NCI-H345 treated with DMSO at 0.1 percent for 48 hours (cell line): ENCODE measurements at regions not wholly inside any gene's neighbourhood (a gene's known extent, or its start where the extent isn't known, plus 50 kb on each side); places are given as distances from the start of the nearest gene placed in this dataset.
"Not testable (repeated sequence)": the region's sequence is repeated elsewhere in the genome, so short reads cannot be mapped to it uniquely, and the experiment has no call there.

Experiments used
- DNase-seq: peaks from one replicate; lab custom pipeline; 2025; ENCODE audit not compliant: unreplicated experiment; lab: John Stamatoyannopoulos, UW

GRCh38 chr11:29485641-29486040 is 531.2 kb downstream of the KCNA4 start:
- no peak for DNase-seq

- DNase-seq = no peak
Measured at GRCh38 chr11:29484548-29484947, 532.3 kb downstream of the KCNA4 start.

GRCh38 chr11:29483831-29484230 is 533.0 kb downstream of the KCNA4 start:
- no peak for DNase-seq

DNA sequence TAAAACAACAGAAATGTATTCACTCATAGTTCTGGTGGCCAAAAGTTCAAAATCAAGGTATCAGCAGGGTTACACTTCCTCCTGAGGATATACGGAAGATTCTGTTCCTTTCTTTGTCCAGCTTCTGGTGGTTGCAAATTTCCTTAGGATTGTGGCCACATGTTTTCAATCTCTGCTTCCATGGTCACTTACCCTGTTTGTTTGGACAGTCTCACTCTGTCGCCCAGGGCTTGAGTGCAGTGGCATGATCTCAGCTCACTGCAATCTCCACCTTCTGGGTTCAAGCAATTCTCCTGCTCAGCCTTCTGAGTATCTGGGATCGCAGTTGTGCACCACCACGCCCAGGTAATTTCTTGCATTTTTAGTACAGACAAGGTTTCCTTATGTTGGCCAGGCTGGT is 534.3 kb downstream of the KCNA4 start:
- DNase-seq = no peak

GRCh38 chr11:29481738-29482137 is 535.1 kb downstream of the KCNA4 start:
- no peak for DNase-seq

DNA sequence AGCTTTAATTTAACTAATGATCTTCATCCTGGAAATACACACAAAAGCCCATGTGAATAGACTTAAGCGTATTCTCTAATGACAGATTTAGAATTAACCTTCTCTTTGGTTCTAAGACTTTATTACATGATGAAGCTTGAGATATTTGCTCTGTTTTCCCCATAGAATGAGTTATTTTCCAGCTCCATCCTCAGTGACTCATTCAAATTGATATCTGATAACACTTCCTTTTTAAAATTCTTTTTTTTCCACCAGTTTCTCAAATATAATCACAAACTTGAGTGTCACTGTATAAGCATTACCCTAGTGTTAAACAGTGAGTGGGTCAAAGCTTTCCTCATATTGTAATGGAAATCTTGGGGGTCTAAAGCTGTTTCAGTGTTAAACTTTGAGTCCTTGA is 535.8 kb downstream of the KCNA4 start:
- DNase-seq = no peak

DNA sequence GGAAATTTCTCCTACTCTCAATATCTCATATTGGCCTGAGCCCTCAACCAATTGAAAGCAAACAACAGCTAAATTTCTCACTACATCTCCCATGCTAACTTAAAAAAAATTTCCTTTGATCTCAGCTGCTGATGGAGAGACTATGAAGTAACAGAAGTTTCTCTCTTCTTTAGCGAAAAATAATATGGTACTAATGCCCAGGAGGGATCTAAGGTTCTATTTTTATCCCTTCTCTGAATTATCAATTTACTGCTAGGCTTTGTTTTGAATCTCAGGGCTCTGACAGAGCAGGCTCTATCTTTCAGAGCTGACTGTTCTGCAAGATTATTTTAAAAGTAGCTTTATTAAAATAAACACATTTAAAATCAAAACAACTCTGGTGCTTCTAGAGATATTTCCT is 558.6 kb downstream of the KCNA4 start:
- DNase-seq = no peak

GRCh38 chr11:29452146-29452545 is 564.7 kb downstream of the KCNA4 start:
- no peak for DNase-seq

GRCh38 chr11:29449281-29450074 is 567.4 kb downstream of the KCNA4 start:
- DNase-seq = no peak

- no peak for DNase-seq
Measured at GRCh38 chr11:29448246-29448877, 568.5 kb downstream of the KCNA4 start.

DNA sequence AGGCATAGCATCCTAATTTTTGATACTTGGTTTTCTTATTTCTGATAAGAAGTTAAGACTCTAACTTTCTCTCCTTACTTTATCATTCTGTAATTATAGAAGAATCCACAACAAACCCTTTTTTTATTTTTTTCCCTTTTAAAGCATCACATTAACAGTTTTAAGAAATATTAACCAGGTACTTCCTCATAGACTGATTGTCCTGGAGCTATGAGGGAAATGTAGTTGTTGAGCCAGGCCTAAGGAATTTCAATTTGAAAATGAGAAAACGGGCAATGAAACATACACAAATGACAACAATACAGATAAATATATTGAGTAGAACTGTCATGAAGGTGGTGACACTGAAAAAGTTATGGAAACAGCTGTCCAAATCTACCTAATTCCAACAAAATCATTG is 569.0 kb downstream of the KCNA4 start:
- no peak for DNase-seq

DNA sequence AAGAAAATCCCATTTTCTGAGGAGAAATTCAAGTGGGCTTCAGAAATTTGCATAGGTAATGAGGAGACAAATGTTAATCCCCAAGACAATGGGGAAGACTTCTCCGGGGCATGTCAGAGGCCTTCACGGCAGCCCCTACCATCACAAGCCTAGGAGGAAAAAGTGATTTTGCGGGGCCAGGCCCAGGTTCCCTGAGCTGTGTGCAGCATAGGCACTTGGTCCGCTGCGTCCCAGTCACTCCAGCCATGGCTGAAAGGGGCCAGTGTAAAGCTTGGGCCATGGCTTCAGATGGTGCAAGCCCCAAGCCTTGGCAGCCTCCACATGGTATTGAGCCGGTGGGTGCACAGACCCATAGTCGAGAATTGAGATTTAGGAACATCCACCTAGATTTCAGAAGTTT is 570.7 kb downstream of the KCNA4 start:
- no peak for DNase-seq

- DNase-seq = not testable (repeated sequence)
Measured at GRCh38 chr11:29445191-29445590, 571.6 kb downstream of the KCNA4 start.

DNA sequence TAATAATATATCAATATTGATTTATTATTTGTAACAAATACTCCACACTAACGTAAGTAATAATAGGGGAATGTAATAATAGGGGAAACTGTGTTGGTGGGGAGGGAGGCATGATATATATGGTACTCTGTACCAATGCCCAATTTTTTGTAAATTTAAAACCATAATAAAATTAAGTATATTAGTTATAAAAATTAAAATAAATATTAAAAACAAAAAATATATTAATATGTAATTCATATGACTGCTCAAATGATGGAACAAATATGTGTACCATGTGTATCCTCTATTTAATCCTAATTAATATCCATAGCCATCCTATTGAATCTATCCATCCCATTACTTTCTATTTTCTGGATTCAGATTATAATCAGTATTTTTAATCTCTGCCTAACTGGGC is 578.0 kb downstream of the KCNA4 start:
- DNase-seq = no peak

DNA sequence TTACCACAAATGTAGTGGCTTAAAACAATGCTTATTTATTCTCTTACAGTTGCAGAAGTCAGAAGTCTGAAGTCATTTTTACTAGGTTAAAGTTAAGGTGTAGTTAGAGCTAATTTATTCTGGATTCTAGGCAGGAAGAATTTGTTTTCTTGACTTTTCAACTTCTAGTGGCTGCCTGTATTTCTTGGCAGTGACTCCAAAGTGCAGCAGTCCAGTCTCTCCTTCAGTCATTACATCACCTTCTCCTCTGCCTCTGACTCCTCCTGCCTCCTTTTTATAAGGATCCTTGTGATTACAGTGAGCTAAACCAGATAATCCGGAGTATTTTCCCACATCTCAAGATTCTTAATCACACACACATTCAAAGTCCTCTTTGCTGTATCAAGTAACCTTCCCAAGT is 581.4 kb downstream of the KCNA4 start:
- no peak for DNase-seq

- no peak for DNase-seq
Measured at GRCh38 chr11:29432719-29433325, 584.0 kb downstream of the KCNA4 start.

- DNase-seq = no peak
Measured at GRCh38 chr11:29405305-29405704, 611.5 kb downstream of the KCNA4 start.

DNA sequence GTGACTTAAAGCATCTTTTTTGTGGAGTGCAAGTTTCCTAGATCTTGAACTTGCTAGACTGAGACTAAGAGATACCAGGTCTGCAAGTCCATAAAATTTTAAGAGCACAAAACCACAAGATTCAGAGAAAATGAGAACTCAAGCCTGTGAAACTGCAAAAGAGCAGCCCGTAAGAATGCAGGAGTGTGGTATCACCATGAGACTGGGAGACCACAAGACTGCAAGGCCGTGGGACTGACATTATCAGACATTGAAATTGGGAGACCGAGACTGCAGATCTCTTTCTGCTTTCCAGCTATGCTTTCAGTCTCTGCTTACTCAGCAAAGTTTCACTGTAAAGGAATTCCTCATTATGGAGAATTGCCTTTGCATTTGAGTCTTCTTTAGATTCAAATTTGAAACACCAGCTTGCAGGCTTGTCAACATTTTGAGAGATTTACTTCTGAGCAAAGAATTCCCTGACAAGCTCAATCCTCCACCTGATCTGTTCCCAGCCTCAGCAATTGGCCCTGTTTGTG is 621.2 kb downstream of the KCNA4 start:
- no peak for DNase-seq

DNA sequence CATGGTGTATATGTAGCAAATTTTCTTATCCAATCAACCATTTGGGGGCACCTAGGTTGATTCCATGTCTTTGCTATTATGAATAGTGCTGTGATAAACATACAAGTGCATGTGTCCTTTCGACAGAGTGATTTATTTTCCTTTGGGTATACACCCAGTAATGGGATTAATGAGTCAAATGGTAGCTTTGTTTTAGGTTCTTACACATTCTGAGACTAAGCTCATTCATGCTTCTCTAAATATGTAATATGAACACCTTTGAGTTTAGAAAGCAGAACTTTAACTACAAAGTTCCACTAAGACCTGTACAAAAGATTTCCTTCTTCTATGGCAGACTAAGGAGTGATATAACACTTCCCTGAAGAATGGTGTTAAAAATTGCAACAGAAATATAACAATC is 627.0 kb downstream of the KCNA4 start:
- DNase-seq = no peak

- DNase-seq = no peak
Measured at GRCh38 chr11:29373725-29374124, 643.1 kb downstream of the KCNA4 start.

- no peak for DNase-seq
Measured at GRCh38 chr11:29368126-29368525, 648.7 kb downstream of the KCNA4 start.

GRCh38 chr11:29364006-29364405 is 652.8 kb downstream of the KCNA4 start:
- no peak for DNase-seq
